Astrocyte of the cerebellum (primary cell): ENCODE measurements at regions not wholly inside any gene's neighbourhood (a gene's known extent, or its start where the extent isn't known, plus 50 kb on each side); places are given as distances from the start of the nearest gene placed in this dataset.
"Not testable (repeated sequence)": the region's sequence is repeated elsewhere in the genome, so short reads cannot be mapped to it uniquely, and the experiment has no call there.

Experiments
- DNase-seq: peaks from one replicate; pipeline ENCODE4 v3.0.0-alpha.2; 2011; ENCODE audit warnings: low read depth
- H3K4me3 ChIP-seq: 2 replicates; pipeline ENCODE4 v1.5.1; 2011; ENCODE audit warnings: mild to moderate bottlenecking, low read depth, low read length, moderate library complexity
- in situ Hi-C: cut with HindIII; loops from 2 replicates; pipeline ENCODE4 v1.10.0; 2017; ENCODE audit warnings: low sequenced_read_pairs
- TF ChIP-seq, protein P1 (sequence below): IDR thresholded peaks from 2 replicates; pipeline ENCODE4 v1.5.1; 2012; ENCODE audit warnings: low read length, low read depth, moderate library complexity, mild to moderate bottlenecking; ENCODE audit errors: missing control alignments

DNA sequence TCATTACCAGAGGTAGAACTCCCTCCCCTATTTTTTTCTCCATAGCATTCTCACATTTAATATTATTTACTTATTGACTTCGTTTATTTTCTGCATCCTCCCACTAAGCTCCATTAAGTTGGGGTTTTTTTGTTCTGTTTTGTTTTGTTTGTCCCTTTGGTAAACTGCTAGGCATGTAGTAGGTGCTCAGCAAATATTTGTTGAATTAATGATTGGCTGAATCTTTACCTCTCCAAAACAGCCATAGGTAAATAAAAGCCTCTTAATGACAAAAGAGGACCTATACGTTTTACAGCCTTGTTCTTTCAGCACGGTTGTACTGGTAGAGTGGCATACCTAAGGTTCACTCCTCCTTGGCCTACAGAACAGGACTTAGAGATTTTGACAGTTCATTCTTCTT, 52.0 kb downstream of the PRORP start:
- TF ChIP-seq, protein P1, sequence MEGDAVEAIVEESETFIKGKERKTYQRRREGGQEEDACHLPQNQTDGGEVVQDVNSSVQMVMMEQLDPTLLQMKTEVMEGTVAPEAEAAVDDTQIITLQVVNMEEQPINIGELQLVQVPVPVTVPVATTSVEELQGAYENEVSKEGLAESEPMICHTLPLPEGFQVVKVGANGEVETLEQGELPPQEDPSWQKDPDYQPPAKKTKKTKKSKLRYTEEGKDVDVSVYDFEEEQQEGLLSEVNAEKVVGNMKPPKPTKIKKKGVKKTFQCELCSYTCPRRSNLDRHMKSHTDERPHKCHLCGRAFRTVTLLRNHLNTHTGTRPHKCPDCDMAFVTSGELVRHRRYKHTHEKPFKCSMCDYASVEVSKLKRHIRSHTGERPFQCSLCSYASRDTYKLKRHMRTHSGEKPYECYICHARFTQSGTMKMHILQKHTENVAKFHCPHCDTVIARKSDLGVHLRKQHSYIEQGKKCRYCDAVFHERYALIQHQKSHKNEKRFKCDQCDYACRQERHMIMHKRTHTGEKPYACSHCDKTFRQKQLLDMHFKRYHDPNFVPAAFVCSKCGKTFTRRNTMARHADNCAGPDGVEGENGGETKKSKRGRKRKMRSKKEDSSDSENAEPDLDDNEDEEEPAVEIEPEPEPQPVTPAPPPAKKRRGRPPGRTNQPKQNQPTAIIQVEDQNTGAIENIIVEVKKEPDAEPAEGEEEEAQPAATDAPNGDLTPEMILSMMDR: no peak
- no peak for DNase-seq
- in situ Hi-C loops: no loop called here
- no peak overlapping the region for H3K4me3 ChIP-seq

DNA sequence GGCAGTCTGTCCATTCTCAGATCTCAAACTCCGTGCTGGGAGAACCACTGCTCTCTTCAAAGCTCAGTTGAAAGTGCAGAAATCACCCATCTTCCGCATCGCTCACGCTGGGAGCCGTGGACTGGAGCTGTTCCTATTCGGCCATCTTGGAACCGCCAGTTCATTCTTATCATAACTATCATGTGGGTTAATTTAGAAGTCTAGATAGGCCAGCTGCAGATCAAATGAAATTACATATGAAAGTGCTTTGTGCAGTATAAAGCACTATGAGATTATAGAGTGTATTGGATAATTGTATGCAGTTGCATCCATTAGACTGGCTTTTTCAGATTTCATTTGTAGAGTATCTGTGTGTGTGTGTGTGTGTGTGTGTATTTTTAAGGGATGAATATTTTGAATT, 57.8 kb downstream of the PRORP start:
- in situ Hi-C loops: no loop called here
- TF ChIP-seq, protein P1: no peak
- H3K4me3 ChIP-seq: no peak overlapping the region
- DNase-seq: no peak

DNA sequence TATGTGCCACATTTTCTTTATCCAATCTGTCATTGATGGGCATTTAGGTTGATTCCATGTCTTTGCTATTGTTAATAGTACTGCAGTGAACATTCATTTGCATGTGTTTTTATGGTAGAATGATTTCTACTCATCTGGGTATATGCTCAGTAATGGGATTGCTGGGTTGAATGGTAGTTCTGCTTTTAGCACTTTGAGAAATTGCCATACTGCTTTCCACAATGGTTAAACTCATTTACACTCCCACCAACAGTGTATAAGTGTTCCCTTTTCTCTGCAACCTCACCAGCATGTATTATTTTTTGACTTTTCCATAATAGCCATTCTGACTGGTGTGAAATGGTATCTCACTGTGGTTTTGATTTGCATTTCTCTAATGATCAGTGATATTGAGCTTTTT, 62.5 kb downstream of the PRORP start:
- DNase-seq, H3K4me3 ChIP-seq, in situ Hi-C loops: not testable (repeated sequence)

DNA sequence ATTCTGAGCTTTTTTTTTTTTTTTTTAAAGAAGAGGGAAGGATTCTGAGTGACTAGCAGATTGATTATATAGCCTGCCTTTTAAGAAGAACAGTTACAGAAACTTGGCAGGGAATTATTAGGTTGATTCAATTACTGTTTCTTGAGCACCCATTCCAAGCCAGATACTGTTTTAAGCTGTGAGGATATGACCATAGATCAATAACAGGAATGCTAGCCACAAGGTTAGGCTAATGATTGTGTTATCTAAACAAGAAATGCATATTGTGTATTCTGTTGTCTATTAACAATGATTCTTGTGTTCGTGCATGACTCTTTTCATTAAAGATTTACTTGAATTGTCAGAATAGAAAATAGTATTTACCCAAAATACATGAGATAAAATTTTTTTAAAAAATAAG, 67.1 kb downstream of the PRORP start:
- in situ Hi-C loops: no loop called here
- TF ChIP-seq, protein P1: no peak
- H3K4me3 ChIP-seq: no peak overlapping the region
- DNase-seq: no peak

DNA sequence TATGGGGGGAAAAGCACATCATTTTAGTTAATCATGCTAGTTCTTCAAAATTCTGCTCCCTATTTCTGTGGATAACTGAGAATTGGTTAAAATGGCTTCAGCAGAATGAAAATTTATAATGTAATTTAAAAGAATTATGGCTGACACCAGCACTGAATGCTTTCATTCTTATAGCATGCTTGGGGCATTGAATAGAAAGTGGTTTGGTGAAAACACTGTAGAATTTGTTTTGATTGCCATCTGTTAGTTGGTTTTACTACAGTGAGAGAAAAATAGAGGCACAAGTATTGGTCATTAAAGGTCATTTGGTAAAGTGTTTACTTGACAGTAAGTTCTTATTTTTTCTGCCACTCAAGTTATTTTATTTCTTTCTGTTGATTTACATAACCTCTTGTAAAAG, 70.8 kb downstream of the PRORP start:
- in situ Hi-C loops: no loop called here
- DNase-seq: no peak
- no peak overlapping the region for H3K4me3 ChIP-seq
- TF ChIP-seq, protein P1: no peak

DNA sequence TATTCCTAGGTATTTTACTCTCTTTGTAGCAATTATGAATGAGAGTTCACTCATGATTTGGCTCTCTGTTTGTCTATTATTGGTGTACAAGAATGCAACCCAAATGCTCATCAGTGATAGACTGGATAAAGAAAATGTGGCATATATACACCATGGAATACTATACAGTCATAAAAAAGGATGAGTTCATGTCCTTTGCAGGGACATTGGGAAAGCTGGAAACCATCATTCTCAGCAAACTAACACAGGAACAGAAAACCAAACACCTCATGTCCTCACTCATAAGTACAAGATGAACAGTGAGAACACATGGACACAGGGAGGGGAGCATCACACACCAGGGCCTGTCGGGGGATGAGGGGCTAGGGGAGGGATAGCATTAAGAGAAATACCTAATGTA, 71.8 kb downstream of the PRORP start:
- H3K4me3 ChIP-seq, in situ Hi-C loops, DNase-seq: not testable (repeated sequence)

DNA sequence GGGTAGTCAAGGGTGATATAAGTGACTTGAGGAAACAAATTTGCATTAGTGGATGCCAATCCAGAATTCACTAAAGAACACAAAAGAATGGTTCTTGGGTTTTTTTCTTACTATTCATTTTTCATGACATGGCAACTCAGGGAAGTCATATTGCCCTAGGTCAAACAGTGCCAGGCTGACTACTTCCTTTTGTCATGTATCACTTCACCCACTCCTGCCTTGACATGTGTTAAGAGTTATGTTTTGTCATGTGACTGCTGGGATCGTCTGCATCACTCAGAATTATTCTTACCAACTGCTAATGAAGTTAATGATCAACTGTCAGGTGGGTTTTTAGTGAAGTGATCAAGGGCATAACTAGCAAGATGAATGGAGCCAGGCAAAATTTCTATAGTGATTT, 74.2 kb downstream of the PRORP start:
- TF ChIP-seq, protein P1: no peak
- H3K4me3 ChIP-seq: no peak overlapping the region
- in situ Hi-C loops: loop anchor here (5.0 kb wide), 1 partner anchor 56 kb away; no protein-coding TSS in a partner anchor
- DNase-seq: no peak

DNA sequence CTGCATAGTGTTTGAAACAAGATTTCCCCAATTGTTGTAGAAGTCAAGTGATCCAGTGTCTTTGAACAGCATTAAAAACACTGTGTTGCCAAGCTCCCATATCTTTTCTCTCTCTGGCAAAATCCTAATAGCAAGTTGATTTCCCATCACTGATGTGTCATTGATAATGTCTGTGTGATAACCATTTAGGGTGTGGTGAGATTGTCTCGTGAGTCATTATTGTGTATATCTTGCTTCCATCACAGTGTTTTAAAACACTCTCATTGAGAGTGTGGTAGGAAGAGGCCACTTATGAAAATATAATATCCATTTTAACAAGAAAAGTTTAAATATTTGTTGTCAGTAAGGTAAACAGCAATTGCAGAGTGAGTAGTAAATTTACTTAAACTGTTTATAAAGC, 74.7 kb downstream of the PRORP start:
- in situ Hi-C loops: loop anchor here (5.0 kb wide), 1 partner anchor 55 kb away; no protein-coding TSS in a partner anchor
- TF ChIP-seq, protein P1: no peak
- no peak overlapping the region for H3K4me3 ChIP-seq
- DNase-seq: no peak
